GM18907 (cell line): ENCODE measurements at regions not wholly inside any gene's neighbourhood (a gene's known extent, or its start where the extent isn't known, plus 50 kb on each side); places are given as distances from the start of the nearest gene placed in this dataset.
A peak's percentile ranks its signal among the peaks of the same experiment; 100 is the strongest.

Experiments used
- ATAC-seq: cut with Tn5 transposase; IDR thresholded peaks from one replicate; pipeline ENCODE4 v1.9.1; 2021; ENCODE audit warnings: mild to moderate bottlenecking, moderate library complexity; ENCODE audit not compliant: unreplicated experiment

DNA sequence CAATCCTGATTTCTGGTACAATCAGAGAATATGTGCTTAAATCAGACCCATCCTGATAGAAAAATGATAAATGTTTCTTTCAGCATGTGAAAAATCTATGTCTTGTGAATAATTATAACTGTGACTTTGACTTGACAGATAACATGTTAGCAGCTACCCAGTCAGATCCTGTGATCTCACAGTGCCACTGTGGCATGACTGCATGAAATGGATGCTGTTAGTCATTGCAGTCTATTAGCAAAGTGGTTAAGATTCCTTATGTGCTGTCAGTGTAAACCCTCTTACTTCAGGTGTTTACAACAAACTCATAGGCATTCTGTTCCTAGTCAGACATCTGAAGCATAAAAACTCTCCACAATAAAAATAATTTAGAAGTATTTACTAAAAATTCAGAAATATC is 244.6 kb upstream of the RND3 start:
- ATAC-seq = peak; percentile 56

DNA sequence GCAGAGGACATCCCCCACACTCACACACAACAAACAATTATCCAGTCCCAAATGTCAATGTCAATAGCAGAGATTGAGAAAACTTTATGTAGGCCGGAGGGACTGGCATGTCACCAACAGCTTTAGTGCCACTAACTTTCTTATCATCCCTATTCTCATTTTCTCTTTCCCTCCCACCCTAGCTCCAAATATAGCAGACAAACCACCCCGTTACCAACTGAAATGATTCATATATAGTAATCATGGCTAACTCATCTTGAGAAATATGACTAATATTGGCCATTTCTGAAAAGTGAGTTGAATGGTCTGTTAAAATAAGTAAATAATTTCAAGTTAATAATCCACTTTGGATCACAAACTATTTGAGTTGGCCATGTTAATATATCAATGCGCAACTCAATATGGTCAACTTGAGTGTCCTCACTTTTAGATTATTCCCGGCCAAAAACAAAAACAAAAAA is 242.1 kb upstream of the RND3 start:
- peak; percentile 94 for ATAC-seq

DNA sequence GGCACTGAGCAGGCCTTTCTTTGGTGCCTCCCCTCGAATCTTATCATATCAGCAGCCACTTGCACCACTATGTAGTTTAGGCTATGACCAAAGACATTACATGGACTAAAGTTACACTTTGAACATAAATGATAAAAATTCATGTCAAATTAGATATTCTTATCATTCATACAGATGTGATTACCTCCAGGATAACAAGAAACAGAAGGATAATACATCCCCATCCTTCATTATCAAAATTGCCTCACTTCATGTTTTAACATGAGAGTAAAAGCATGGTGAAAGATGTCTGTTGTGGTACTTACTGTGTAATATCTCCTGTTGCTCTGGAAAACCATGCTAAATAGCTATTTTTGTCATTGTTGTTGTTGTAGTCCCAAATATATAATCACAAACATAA is 230.8 kb upstream of the RND3 start:
- ATAC-seq = no peak

DNA sequence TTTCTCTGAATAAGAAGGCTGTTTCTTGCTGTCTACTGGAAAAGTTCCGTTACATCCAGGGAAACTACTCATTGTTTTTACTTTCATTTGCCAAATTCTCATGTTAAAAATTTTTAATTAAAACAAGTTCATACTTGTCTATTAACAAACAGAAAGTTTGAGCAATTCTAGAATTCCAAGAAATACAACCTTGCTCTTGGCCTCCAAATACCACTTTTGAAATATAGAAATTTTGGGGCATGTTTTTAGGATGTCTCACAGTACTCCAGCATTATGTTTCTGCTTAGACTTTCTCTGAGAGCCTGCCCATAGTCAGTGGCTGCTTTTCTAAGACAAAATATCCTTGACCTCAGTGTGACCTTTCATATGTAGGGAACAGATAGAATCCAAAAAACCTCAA is 228.7 kb upstream of the RND3 start:
- ATAC-seq = no peak

DNA sequence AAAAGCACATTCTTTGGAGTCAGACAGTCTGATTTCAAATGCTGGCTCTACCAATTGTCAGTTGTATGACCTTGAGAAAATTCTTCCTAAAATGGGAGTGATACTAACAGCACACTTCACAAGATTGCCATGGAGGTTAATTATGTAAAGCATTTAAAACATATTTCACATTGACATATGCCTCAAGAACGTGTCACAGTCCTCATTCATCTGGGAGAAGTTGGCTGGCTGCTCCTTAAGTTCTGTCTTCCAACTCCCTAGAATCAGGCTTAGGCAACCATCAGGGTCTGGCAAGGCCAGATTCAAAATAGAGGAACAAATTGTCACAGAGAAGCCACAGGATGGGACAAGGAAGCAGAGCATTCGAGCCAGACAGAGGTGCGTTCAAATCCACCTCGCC is 228.0 kb upstream of the RND3 start:
- no peak for ATAC-seq

DNA sequence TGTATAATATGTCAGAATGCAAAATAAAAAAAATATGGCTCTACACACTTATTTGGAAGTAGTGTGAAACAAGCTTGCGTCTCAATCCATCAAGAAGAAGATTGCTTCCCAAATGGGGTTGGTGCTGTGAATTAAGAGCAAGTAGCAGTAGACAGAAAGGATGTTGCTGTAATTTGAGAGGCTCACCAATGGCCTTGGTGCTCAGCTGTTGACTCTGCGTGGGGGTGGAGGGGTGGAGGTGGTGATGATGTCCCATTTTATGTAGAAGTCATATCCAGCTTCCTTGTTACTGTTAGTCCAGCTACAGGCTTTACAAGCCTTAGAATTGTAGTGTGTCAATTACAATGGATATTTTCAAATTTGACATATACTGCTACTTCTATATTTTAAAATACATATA is 223.4 kb upstream of the RND3 start:
- ATAC-seq = no peak

DNA sequence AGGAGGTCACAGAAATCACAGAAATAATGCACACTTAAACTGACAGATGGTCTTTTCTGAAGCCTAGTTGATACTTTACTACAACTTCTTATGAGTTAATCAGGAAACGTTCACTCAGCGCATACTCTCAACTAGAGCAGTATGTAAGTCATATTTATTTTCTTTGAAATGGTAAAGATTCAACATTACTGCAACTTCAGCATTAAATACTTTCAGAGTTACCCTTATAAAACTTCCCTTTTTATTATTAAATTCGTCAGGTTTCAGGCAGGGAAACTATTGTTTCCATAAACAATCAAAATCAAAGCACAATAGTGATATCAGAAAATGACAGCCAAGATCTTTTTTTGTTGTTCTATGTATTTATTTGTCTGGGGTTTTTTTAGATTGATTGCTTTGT is 222.6 kb upstream of the RND3 start:
- no peak for ATAC-seq

DNA sequence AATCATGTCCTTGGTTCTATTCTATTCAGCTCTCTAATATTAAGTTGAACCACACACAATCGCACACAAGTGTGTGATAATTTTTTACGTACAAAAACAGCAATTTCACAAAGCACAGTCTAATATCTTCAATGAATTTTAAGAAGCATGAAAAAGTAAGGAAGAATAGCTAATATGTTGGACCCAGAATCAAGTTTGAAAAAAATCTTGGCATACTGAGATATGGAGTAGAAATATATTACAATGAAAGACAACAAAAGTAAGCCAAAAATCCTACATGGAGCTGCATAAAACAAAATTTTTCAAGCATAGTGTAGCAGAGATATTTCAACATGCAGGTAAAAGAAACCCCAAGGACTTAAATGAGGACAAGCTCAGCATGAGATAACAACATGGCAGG is 219.1 kb upstream of the RND3 start:
- no peak for ATAC-seq

DNA sequence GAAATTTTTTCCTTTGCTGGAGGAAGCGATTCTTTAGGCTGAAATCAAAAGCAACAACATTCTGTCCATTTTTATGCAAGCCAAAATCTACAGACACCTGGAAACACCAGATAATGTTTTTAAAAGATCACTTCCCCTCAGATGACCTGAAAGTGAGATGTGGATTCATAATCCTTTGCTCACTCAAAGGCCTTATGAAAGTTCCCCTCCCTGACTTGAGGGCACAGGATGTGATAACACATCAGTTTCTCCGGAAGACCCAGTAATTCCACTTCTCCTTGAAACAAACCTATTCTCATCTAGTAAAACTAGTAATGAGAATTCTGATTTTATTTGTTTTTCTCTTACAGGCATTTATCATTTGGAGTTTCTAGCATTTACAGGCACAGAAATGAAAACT is 218.3 kb upstream of the RND3 start:
- ATAC-seq = peak; percentile 65

DNA sequence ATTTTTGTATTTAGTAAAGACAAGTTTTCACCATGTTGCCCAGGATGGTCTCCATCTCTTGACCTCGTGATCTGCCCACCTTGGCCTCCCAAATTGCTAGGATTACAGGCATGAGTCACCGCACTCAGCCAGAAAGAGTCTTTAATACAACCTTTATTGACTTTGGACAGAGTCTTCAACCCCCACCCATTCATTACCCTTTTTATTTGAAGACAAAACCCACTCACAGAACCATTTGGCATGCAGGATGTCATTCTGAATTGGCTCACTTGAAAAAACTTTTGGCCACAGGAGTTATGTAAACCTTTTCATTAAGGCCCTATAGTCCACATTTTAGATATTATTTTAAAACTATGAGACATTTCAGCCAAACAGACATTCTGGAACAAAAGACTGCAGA is 217.9 kb upstream of the RND3 start:
- no peak for ATAC-seq

DNA sequence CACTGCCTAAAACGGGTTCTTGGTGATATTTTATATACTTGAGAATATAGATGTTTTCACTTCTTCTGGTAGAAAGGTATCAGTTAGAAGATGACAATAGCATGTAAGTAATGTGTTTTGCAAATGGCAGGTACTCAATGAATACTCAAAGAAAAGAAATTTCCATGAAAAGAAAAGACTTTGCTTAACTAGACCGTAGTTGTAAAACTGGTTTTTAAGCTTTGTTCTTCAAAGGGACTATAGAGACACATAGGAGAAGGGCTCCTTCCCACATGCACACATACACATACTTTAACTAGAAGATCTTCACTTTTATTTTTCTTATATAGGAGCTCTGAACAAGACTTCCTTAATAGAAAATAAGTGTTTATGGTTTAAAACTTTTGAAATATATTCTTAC is 215.3 kb upstream of the RND3 start:
- ATAC-seq = no peak

DNA sequence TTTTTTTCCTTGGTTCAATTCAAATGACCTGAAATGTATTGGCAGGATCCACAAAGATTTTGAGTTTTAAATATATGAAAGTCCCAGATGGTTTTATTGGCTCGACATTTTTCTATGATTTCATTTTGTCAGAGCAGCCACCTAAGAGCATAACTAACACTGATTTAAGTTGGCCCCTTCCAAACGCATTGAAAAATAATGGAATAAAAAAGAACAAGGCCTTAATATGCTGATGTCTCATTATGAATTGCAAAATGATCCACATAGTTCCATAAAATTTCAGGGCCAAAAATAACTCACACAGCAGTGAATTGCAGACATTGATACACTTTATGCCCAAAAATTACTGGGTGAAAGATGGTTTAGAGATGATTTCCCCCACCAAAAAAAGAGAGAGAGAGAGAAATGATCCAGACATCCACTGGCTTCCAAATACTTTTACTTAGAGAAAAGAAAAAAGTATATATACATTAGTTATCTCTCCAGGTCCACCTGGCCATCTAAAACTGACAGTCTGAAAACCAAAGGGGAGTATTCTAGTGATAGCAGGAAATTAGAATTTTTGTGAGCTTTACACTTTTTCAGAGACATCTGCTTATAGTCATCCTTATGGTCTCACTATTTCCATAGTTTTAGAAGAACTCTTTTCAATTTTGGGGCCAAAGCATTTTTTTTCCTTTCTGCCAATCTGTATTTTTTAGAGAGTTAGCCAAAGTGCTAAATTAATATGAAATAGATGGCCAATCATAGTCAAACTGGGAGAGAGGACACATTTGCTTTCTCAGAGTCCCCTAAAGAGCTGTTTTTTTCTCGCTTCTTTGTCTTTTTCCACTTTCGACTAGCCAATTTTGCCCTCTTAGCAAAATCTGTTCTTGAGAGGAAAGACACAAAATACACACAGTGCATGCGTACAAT is 213.5 kb upstream of the RND3 start:
- no peak for ATAC-seq

DNA sequence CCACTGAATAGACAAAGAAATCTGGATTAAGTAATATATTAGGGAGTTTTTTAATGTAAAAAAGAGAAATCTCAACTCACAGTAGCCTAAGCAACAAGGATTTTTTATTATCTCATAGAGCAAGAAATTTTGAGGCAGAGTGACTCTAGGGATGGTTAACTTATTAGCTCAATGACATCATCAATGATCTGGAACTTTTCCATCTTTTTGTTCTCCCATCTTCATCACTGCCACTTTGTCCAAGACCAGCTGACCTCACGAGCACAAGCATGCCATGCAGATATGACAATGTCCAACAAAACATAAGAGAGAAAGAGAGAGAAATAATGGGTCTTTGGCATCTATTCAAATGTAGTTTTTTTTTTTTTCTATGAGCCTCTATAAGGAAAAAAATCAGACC is 211.8 kb upstream of the RND3 start:
- ATAC-seq = no peak

DNA sequence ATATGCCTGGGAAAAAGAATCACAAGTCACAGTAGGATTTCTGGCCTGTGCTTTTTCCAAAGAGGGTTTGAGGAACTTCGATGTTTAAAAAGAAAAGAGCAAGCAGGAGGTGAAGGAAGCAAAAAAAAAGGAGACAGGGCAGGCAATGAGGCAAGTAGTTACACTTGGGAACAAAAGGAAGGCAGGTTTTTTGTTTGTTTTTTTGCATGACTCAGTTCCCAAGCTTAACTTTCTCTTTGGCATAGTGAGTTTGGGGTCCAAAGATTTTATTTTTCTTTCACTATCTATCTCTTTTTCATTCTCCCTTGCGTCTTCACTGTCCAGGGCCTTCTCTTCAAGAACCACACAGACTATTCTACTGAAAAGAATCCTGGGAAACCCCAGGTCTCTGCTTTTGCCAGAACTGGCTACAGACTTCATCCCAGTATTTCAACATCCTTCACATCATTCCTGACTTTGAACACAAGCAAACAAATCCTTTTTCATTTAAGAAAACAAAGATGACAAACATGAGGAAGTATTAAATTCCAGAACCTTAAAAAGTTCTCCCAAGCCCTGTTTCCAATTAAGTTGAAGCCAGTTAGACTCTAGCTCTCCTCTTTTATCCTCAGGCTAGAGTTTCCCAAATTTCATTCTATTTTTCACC is 210.7 kb upstream of the RND3 start:
- ATAC-seq = no peak

DNA sequence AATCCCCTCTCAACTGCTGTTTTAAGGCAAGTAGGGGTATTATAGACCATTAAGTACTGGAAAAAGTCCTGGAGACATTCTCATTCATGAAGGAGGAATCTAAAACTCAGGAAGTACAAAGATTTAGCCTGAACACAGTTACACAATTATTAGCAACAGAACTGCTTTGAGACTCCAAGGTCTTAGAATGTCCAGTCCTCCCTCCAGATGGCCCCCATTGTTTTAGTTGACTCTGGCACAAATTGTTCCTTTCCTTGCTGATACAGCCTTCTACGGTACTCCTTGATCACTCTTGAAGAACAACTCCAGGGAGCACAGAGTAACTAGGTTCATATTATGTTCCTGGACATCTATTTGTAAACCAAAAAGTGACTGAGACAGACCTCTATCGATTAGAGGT is 210.1 kb upstream of the RND3 start:
- no peak for ATAC-seq

DNA sequence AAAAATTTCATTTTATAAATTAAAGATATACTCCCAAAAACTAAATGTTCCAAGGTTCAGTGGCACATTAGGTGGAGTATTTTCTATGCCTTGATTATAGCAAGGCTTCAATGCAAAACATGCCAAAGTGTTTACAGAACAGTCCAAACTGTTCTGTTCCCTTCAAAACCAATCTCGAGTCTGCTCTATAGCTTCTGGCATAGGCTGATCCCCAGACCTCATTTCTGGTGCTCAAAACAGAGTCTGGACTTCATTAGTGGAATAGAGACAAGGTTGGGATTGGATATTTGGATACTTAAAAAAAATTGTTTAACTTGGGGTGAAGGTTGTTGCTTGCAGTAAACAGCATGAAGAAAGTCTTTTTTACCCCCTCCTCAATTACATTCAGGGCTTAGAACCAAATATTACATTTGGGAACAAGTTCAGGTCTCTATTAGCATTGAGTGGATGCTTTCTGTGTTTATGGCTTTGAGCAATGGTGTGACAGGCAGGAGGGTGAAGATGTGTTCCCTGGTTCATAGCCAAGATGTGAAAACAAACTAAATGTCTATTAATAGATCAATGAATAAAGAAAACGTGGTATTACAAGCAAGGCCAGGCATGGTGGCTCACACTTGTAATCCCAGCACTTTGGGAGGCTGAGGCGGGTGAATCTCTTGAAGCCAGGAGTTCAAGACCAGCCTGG is 208.1 kb upstream of the RND3 start:
- ATAC-seq = no peak

DNA sequence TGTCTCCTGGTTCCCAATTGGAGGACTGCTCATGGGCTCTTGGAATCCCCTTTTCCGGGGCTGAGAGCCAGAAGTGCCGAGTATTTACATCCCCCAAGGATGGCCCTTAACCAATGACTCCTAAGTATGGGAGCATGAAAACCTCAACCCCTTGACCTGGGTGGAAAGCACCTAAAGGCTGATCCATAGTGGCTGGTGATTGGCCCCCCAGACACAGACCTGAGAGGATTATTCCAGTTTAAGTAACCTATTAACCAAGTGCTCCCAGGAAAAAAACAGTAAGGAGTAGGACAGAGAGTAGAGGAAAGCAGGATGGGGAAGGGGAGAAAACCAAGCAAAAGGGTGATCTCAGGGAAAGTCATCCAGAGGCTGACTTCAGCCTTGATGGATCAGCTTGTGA is 206.1 kb upstream of the RND3 start:
- no peak for ATAC-seq

DNA sequence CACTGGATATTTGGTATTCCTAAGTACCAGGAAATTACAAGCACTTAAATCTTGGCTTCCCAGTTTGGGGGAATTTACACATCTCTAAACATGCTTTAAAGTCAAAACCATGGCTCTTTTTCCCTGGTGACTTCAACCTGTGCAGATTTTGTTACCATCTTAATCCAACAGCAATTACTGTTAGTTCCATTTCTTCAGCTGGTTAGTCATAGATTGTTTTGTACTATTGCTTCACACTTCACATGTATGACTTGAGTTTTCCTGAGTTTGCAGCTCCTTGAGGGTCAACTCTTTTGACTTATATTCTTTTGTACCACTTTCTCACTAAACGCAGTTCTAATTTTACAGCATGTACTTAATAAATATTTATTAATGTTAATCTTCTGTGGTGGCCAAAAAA is 203.4 kb upstream of the RND3 start:
- ATAC-seq = no peak

DNA sequence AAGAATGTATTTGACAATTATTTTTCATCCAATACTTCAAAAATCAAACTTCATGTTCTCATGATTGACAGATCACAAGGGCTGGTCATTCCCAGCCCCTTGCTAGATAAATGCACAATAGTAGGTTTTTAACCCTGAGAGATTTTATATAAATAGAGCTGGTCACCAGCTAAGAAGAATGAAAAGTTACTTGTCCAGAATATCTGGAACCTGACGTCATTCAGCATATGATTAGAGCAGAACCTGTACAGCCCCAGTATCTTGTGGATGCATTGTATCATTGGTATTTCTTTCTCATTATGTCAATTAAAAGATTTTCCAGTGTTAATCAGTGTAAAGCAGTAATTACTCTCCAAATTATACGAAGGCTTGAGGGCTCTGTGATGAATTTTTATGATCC is 202.8 kb upstream of the RND3 start:
- ATAC-seq = no peak

DNA sequence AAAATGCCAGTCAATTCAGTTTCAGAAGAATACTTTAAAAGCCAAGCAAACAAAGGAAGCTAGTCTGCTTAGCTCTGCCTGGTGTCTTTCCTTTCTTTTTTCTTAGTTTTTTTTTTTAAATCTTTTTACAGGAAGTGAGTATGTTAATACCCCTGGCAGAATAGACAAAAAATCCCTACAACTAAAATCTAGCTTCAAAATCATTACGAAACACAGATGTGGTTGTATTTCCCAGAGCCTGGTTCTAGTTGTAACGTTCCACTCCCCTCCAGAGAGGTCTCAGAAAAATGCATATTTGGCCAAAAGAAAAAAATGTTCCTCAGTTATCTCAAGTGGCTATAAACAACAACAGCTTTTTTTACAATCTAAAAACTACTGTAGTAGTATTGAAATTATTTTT is 202.1 kb upstream of the RND3 start:
- no peak for ATAC-seq

DNA sequence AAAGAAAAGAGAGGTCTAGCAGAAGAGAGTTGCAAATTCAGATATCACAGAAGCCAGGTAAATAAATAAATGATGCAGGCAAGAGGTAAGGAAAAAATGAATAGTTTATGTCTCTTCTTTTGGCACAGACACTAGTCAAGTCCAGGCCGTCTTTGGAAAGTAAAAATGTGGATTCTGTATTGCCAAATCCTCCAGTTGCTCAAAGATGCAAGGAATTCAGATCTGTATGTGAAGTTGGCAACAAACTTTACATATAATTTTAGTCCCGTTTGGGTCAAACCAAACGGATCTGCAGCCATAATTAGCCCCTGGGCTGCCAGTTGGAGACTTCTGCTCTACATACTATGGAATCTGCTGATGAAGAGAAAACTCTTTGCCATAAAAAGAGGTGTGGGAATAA is 200.5 kb upstream of the RND3 start:
- no peak for ATAC-seq

DNA sequence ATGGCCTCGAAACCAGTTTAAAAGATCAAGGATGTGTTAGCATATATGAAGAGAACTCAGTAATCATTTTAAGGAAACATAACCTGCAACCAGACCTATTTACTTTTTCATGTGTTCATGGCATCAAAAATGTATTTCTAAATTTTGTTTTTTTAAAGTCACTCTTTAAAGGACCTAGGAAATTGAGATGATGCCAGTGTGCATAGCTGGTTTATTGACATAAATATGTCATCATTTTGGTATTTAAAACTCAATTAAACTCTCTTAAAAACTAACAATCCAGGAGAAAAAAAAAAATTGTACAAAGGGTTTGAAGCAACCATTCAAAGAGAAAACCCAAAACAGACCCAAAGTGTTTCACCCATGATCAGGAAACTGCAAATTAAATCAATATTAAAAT is 198.9 kb upstream of the RND3 start:
- no peak for ATAC-seq
